HUES6 (cell line): ENCODE measurements at regions not wholly inside any gene's neighbourhood (a gene's known extent, or its start where the extent isn't known, plus 50 kb on each side); places are given as distances from the start of the nearest gene placed in this dataset.

Experiments used
- H3K27ac ChIP-seq: 2 replicates; pipeline ENCODE4 v1.7.0; 2013; ENCODE audit warnings: low read depth, mild to moderate bottlenecking, low read length, inconsistent platforms
- H3K27me3 ChIP-seq: 2 replicates; pipeline ENCODE4 v1.6.1; 2013; ENCODE audit warnings: low read length; ENCODE audit not compliant: control insufficient read depth, insufficient read depth
- H3K36me3 ChIP-seq: 2 replicates; pipeline ENCODE4 v1.6.1; 2013; ENCODE audit warnings: low read length; ENCODE audit not compliant: control insufficient read depth, insufficient read depth
- H3K4me1 ChIP-seq: 2 replicates; pipeline ENCODE4 v1.6.1; 2013; ENCODE audit warnings: low read length; ENCODE audit not compliant: control insufficient read depth, insufficient read depth
- H3K4me3 ChIP-seq: 2 replicates; pipeline ENCODE4 v1.5.1; 2013; ENCODE audit warnings: low read depth, low read length
- H3K9ac ChIP-seq: one replicate; pipeline ENCODE4 v1.6.1; 2013; ENCODE audit warnings: mild to moderate bottlenecking, low read length
- H3K9me3 ChIP-seq: 2 replicates; pipeline ENCODE4 v1.6.1; 2013; ENCODE audit warnings: low read depth, low read length; ENCODE audit not compliant: control insufficient read depth, insufficient read depth

DNA sequence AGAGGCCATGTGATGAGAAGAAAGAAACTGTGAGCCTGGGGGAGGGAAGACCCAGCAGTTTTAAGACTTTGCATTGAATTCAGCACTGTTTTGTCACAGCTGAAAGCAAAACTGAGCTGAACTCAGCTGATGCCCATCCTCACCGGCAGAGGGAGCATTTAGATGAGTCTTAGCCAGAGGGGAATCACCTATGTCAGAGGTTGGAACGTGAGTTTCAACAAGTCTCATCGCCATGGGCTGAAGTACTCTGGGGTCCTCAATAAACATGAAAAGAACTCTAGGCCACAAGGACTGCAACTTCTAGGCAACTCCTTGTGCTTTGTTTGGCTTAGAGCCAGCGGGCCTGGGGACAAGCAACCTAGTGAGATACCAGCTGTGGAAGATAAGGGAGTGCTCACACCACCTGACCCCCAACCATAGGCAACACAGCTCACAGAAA, 324.5 kb downstream of the TBL1XR1 start:
- Histone ChIP-seq H3K4me3 (no peak overlapping the region), H3K9me3 (peaks cover 17% of the 10 kb centered on the region), H3K36me3 (no peaks in the 10 kb centered on the region), H3K27me3 (no peaks in the 10 kb centered on the region), H3K4me1 (no peaks in the 10 kb centered on the region), H3K27ac (no peak overlapping the region), H3K9ac (no peak overlapping the region)

DNA sequence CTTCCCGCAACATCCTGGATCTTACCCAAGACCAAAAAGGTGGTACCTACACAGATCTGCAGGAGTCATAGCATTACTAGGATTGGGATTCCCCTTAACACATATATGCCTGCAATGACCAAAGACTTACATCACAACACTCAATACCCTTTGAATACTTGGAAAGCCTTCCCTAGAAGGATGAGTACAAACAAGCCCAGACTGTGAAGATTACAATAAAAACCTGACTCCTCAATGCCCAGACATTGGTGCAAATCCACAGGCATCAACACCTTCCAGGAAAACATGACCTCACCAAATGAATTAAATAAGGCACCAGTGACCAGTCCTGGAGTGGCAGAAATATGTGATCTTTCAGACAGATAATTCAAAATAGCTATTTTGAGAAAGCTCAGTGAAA, 326.8 kb downstream of the TBL1XR1 start:
- no peaks in the 10 kb centered on the region for H3K36me3 ChIP-seq
- H3K4me3 ChIP-seq = no peak overlapping the region
- peaks cover 19% of the 10 kb centered on the region for H3K9me3 ChIP-seq
- H3K9ac ChIP-seq = no peak overlapping the region
- H3K27ac ChIP-seq = no peak overlapping the region
- no peaks in the 10 kb centered on the region for H3K27me3 ChIP-seq
- H3K4me1 ChIP-seq = no peaks in the 10 kb centered on the region

DNA sequence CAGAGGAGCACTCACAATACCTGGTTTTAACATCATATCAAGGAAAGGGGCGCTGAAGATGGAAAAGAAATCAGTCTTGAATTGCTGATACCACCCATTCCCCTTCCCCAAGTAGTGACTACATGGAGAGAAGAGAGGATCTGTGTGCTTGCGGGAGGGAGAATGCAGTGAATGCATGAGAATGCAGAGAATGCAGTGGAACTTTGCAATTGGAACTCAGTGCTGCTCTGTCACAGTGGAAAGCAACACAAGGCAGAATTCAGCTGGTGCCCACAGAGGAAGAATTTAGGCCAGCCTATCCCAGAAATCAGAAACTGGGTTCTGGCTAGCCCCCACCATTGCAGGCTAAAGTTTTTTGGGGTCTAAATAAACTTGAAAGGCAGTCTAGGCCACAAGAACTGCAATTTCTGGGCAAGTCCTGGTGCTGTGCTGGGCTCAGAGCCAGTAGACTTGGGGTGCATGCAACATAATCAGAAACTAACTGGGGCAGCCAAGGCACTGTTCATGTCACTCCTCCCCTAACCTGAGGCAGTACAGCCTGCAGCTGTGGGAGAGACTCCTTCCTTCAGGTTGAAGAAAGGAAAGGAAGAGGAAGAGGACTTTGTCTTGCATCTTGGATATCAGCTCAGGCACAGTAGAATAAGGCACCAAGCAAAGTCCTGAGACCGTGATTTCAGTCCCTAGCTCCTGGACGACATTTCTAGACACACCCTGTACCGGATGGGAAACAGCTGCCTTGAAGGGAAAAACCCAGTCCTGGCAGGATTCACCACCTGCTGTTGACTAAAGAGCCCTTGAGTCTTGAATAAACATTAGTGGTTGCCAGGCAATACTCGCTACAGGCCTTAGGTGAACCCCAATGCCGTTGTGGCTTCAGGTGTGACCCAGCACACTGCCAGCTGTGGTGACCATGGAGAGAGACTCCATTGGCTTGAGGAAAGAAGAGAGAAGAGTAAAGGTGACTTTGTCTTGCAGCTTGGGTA, 329.3 kb downstream of the TBL1XR1 start:
- no peak overlapping the region for H3K4me3 ChIP-seq
- H3K27me3 ChIP-seq = no peaks in the 10 kb centered on the region
- no peaks in the 10 kb centered on the region for H3K36me3 ChIP-seq
- peaks cover 19% of the 10 kb centered on the region for H3K9me3 ChIP-seq
- no peak overlapping the region for H3K9ac ChIP-seq
- H3K4me1 ChIP-seq = no peaks in the 10 kb centered on the region
- no peak overlapping the region for H3K27ac ChIP-seq

DNA sequence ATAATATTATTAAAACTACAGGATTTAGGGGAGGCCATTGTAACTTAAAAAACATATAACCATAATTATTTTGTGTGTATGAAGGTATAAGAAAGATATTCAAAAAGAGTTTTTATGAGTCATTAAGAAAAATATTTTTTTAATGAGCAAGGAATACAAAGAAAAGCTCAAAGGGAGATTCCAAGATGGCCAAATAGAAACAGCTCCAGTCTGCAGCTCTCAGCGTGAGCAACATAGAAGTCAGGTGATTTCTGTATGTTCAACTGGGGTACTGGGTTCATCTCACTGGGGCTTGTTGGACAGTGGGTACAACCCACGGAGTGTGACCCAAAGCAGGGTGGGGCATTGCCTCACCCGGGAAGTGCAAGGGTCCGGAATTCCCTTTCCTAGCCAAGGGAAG, 336.1 kb downstream of the TBL1XR1 start:
- no peak overlapping the region for H3K4me3 ChIP-seq
- H3K27me3 ChIP-seq = no peaks in the 10 kb centered on the region
- H3K4me1 ChIP-seq = no peaks in the 10 kb centered on the region
- H3K27ac ChIP-seq = no peak overlapping the region
- no peaks in the 10 kb centered on the region for H3K36me3 ChIP-seq
- no peak overlapping the region for H3K9ac ChIP-seq
- H3K9me3 ChIP-seq = peaks cover 5% of the 10 kb centered on the region; the same call in 1 of the 2 replicates

DNA sequence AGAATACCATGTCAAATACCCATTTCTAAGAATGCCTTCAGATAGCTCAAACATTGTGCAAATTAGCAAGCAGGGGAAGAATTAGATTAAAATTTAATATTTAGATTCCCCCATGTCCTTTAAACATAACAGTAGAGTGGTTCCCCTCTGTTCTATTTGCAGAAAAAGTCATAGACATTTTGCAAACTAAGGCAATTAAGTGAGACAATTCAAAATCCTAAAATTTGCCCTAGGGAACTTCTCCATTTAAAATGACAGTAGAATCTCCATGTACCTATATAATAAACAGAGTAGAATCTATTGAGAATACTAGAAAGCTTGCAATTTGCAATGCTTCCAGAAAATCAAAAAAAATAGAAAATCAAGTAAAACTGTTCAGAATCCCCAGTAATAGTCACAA, 340.6 kb downstream of the TBL1XR1 start:
- Histone ChIP-seq H3K4me1 (no peaks in the 10 kb centered on the region), H3K27ac (no peak overlapping the region), H3K9ac (no peak overlapping the region), H3K9me3 (peaks cover 5% of the 10 kb centered on the region; the same call in 1 of the 2 replicates), H3K4me3 (no peak overlapping the region), H3K36me3 (no peaks in the 10 kb centered on the region), H3K27me3 (no peaks in the 10 kb centered on the region)

DNA sequence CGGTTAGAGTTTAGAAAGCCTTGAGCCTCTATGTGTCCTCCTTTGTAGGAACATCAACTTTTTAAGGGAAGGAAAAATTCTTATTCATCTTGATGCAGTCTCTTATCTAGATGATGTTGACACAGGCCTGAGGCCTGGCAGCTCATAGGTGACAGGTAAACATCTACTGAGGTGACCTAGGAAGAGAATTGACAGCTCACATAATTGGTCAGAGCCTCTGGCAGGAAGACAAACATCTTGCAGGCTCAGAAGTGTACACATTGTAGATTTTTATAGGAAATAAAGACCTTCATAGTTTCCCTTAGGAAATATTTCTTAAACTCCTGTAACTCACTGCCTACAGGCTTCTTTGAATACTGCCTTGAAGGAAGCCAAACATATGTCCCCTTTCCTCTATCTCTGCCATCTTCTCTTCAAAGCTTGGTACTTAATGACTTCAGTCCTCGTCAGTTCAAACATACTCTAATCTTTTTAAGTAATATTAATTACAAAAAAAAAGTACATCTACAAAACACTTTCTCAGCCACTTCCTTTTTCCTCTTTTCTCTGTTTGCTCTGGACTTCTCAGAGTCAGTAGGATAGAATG, 341.3 kb downstream of the TBL1XR1 start:
- Histone ChIP-seq H3K9ac (no peak overlapping the region), H3K4me3 (no peak overlapping the region), H3K36me3 (no peaks in the 10 kb centered on the region), H3K27me3 (no peaks in the 10 kb centered on the region), H3K27ac (no peak overlapping the region), H3K4me1 (no peaks in the 10 kb centered on the region), H3K9me3 (no peaks in the 10 kb centered on the region)

DNA sequence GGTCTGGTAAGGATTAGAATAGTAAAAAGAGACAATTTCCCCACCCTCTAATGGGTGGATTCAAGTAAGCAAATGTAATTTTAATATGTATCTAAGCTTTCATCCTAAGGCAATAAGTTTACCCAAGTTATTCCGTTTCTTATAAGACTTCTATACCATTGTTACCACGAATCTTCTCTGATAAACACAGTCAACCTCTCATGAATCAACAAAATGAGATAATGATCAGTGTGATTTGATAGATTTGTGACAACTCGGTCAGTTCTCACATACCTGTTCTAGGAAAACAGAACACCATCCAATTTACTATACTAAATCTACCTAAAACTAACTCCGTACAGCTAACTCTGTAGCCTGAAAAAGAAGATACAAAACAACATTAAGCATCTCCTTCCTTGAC, 342.1 kb downstream of the TBL1XR1 start:
- H3K9me3 ChIP-seq = no peaks in the 10 kb centered on the region
- no peaks in the 10 kb centered on the region for H3K36me3 ChIP-seq
- H3K4me1 ChIP-seq = no peaks in the 10 kb centered on the region
- no peaks in the 10 kb centered on the region for H3K27me3 ChIP-seq
- no peak overlapping the region for H3K4me3 ChIP-seq
- H3K27ac ChIP-seq = no peak overlapping the region
- H3K9ac ChIP-seq = no peak overlapping the region

DNA sequence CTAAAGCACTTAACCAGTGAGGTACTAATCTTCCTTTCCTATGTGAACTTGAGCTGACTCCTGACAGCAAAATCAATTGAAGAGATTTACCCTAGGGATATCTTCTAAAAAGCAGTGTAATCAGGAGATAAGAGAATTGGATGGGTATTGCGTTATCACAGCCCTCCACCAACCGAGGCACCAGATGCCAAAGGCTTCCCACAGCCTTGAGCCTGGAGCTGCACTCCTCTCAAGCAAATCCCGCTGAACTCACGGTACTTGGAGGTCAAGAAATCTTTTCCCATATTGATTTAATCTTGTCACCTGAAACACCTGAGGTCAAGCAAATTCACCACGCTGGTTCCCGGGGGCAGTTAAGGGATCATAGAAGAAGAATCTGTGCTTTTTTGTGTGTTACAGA, 346.8 kb downstream of the TBL1XR1 start:
- H3K9me3 ChIP-seq = no peaks in the 10 kb centered on the region

DNA sequence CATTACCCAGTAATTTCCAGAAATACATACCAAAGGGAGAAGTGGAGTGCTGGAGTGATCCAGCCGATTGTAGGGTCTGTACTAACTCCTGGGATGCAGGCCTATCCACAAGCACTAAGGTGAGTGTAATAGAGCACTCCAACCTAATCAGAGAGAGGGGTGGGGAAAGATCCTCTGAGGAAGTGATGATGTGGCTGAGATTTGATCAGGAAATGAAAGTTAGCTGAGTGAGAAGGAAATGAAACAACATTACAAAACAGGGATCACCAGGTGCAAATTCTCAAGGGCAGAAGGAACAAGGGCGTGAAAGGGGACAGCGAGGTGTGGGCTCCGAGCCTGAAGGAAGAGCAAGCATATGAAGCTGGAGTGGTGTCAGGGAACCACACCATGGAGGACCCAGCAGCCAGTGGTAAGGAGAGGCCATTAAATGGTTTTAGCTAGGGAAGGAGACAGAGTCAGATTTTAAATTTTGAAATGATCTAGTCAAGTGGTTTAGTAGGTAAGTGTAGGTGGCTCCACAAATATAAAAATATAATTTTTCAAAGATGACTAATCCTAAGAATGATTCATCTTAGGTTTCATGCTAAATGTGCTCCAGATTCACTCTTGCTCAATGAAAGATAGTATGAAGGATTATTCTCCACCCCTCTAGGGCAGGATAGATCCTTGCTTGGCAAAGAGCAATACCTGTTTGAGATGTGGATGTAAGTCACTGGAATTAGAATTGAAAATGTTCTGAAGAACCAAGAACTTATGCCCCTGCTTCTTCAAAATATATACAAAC, 348.7 kb downstream of the TBL1XR1 start:
- Histone ChIP-seq H3K27ac (no peak overlapping the region), H3K4me3 (no peak overlapping the region), H3K27me3 (no peaks in the 10 kb centered on the region), H3K9ac (no peak overlapping the region), H3K4me1 (no peaks in the 10 kb centered on the region), H3K9me3 (no peaks in the 10 kb centered on the region), H3K36me3 (no peaks in the 10 kb centered on the region)

More for the DNA sequence above, 346.8 kb downstream of the TBL1XR1 start:
- Histone ChIP-seq H3K27me3 (no peaks in the 10 kb centered on the region), H3K36me3 (no peaks in the 10 kb centered on the region), H3K27ac (no peak overlapping the region), H3K4me3 (no peak overlapping the region), H3K4me1 (no peaks in the 10 kb centered on the region), H3K9ac (no peak overlapping the region)

DNA sequence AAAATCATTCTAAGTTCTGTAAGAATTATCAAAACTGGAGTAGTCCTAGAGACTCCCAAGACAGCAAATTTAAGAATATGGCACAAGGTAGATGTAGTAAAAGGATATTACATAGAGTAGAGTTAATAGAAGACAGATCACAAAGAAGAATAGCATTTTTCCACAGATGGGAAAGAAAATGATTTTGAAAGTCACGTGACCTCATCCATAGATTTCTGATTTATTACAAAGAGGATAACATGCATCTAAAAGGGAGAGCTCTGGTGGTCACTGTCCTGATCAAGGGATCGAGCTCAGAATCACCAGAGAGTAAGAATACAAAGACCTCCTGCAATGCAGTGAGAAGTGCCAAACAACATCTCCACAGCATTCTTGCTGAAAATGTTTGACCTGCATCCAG, 354.4 kb downstream of the TBL1XR1 start:
- Histone ChIP-seq H3K9me3 (no peaks in the 10 kb centered on the region), H3K36me3 (no peaks in the 10 kb centered on the region), H3K27ac (no peak overlapping the region), H3K4me1 (no peaks in the 10 kb centered on the region), H3K9ac (no peak overlapping the region), H3K4me3 (no peak overlapping the region), H3K27me3 (no peaks in the 10 kb centered on the region)
